IMR-90 (cell line): ENCODE measurements at regions not wholly inside any gene's neighbourhood (a gene's known extent, or its start where the extent isn't known, plus 50 kb on each side); places are given as distances from the start of the nearest gene placed in this dataset.

Source experiments
- ATAC-seq: fragments of 200-7000 bp; cut with Tn5 transposase; 2 replicates; pipeline ENCODE4 v1.9.1; 2020; ENCODE audit warnings: low read depth, mild to moderate bottlenecking, moderate library complexity
- BruUV-seq: library from RNA; stranded (reverse); fragments of 400-500 nt; replicated peaks from 2 replicates; lab custom pipeline; 2021; lab: Mats Ljungman, UMichigan
- CTCF ChIA-PET: fragments of 300-600 bp; formaldehyde crosslinking; extraction: SDS; loops from one replicate; lab custom pipeline; 2021; ENCODE audit warnings: antibody characterized with exemption; lab: Yijun Ruan, JAX
- POLR2A ChIA-PET: fragments of 300-600 bp; sonication (Branson Sonifier 250); formaldehyde crosslinking; loops from one replicate; lab custom pipeline; 2022; ENCODE audit warnings: antibody characterized with exemption; ENCODE audit not compliant: unreplicated experiment; lab: Charles Lee
- DNase-seq: peaks from one replicate; pipeline ENCODE4 v3.0.0; 2013
- H2AFZ ChIP-seq: replicated peaks from 2 replicates; pipeline ENCODE3; 2013; ENCODE audit warnings: low read length, mild to moderate bottlenecking; ENCODE audit not compliant: poor library complexity
- H2AK5ac ChIP-seq: 2 replicates; pipeline ENCODE4 v1.6.1; 2013; ENCODE audit warnings: low read depth, low read length, inconsistent platforms
- H2AK9ac ChIP-seq: replicated peaks from 2 replicates; pipeline ENCODE3; 2013; ENCODE audit warnings: mild to moderate bottlenecking, low read depth, low read length, moderate library complexity; ENCODE audit not compliant: poor library complexity
- H2BK120ac ChIP-seq: 2 replicates; pipeline ENCODE4 v1.6.1; 2013; ENCODE audit warnings: low read depth, low read length, inconsistent platforms
- H2BK15ac ChIP-seq: 3 replicates; pipeline ENCODE4 v1.6.1; 2013; ENCODE audit warnings: low read depth, low read length, inconsistent platforms
- H2BK20ac ChIP-seq: 2 replicates; pipeline ENCODE4 v1.6.1; 2013; ENCODE audit warnings: low read depth, mild to moderate bottlenecking, inconsistent platforms, low read length, moderate library complexity
- H2BK5ac ChIP-seq: 2 replicates; pipeline ENCODE4 v1.6.1; 2013; ENCODE audit warnings: mild to moderate bottlenecking, low read depth, low read length, inconsistent platforms; ENCODE audit not compliant: poor library complexity, severe bottlenecking
- H3K14ac ChIP-seq: replicated peaks from 2 replicates; pipeline ENCODE4 v1.6.1; 2013; ENCODE audit warnings: low read depth, low read length, inconsistent platforms
- H3K18ac ChIP-seq: 2 replicates; pipeline ENCODE4 v1.6.1; 2013; ENCODE audit warnings: low read depth, low read length, control low read depth
- H3K23ac ChIP-seq: 2 replicates; pipeline ENCODE4 v1.6.1; 2013; ENCODE audit warnings: low read depth, low read length, inconsistent platforms
- H3K27ac ChIP-seq: 2 replicates; pipeline ENCODE4 v1.5.1; 2013; ENCODE audit warnings: mild to moderate bottlenecking, control low read depth, low read length; ENCODE audit not compliant: insufficient read depth
- H3K27me3 ChIP-seq: 2 replicates; pipeline ENCODE4 v1.6.1; 2013; ENCODE audit warnings: low read length; ENCODE audit not compliant: control insufficient read depth, insufficient read depth
- H3K36me3 ChIP-seq: 2 replicates; pipeline ENCODE4 v1.6.1; 2013; ENCODE audit warnings: low read length, mixed read lengths; ENCODE audit not compliant: control insufficient read depth, insufficient read depth
- H3K4ac ChIP-seq: 2 replicates; pipeline ENCODE4 v1.6.1; 2013; ENCODE audit warnings: low read depth, low read length, inconsistent platforms
- H3K4me1 ChIP-seq: 2 replicates; pipeline ENCODE4 v1.6.1; 2013; ENCODE audit warnings: low read length, mixed read lengths; ENCODE audit not compliant: control insufficient read depth, insufficient read depth
- H3K4me2 ChIP-seq: 2 replicates; pipeline ENCODE4 v1.6.1; 2013; ENCODE audit warnings: low read depth, mild to moderate bottlenecking, control low read depth, low read length, moderate library complexity
- H3K4me3 ChIP-seq: 2 replicates; pipeline ENCODE4 v1.5.1; 2013; ENCODE audit warnings: low read depth, mild to moderate bottlenecking, control low read depth, low read length, moderate library complexity; ENCODE audit not compliant: insufficient read depth
- H3K56ac ChIP-seq: 2 replicates; pipeline ENCODE4 v1.6.1; 2013; ENCODE audit warnings: low read length, inconsistent platforms; ENCODE audit not compliant: insufficient read depth; ENCODE audit errors: extremely low read depth
- H3K79me1 ChIP-seq, 2 experiments: 2 replicates each; pipeline ENCODE4 v1.6.1; 2013; ENCODE audit warnings: low read length in 2 of 2, inconsistent platforms in 1 of 2, low read depth in 1 of 2
- H3K9ac ChIP-seq: 2 replicates; pipeline ENCODE4 v1.6.1; 2013; ENCODE audit warnings: low read depth, low read length, control low read depth
- H3K9me1 ChIP-seq: 2 replicates; pipeline ENCODE4 v1.6.1; 2013; ENCODE audit warnings: low read length, inconsistent platforms; ENCODE audit not compliant: insufficient read depth
- H3K9me3 ChIP-seq: 2 replicates; pipeline ENCODE4 v1.6.1; 2013; ENCODE audit warnings: low read length; ENCODE audit not compliant: control insufficient read depth, insufficient read depth
- H4K20me1 ChIP-seq: 2 replicates; pipeline ENCODE4 v1.6.1; 2013; ENCODE audit warnings: low read length, inconsistent platforms; ENCODE audit not compliant: insufficient read depth
- H4K5ac ChIP-seq: 2 replicates; pipeline ENCODE4 v1.6.1; 2013; ENCODE audit warnings: mild to moderate bottlenecking, low read depth, low read length, control low read depth
- H4K8ac ChIP-seq, 2 experiments: 2 replicates each; pipeline ENCODE4 v1.6.1; 2013; ENCODE audit warnings: low read depth in 2 of 2, low read length in 2 of 2, control low read depth in 1 of 2, inconsistent platforms in 1 of 2
- H4K91ac ChIP-seq: 2 replicates; pipeline ENCODE4 v1.6.1; 2013; ENCODE audit warnings: low read depth, low read length, inconsistent platforms; ENCODE audit not compliant: insufficient read depth
- BHLHE40 ChIP-seq: fragments of 150-350 bp; IDR thresholded peaks from 2 replicates; pipeline ENCODE4 v1.6.1; 2016; ENCODE audit warnings: mild to moderate bottlenecking, low read depth, low read length
- CEBPB ChIP-seq: IDR thresholded peaks from 2 replicates; pipeline ENCODE4 v1.6.1; 2012; ENCODE audit warnings: low read depth, low read length, improper control_type of control experiment
- CHD1 ChIP-seq: IDR thresholded peaks from 2 replicates; pipeline ENCODE4 v1.6.1; 2012; ENCODE audit warnings: low read depth, low read length, improper control_type of control experiment
- CTCF ChIP-seq: conservative IDR thresholded peaks from 2 replicates; pipeline ENCODE4 v1.5.1; 2012; ENCODE audit warnings: mild to moderate bottlenecking, low read depth, low read length, improper control_type of control experiment
- FOS ChIP-seq: fragments of 150-350 bp; IDR thresholded peaks from 2 replicates; pipeline ENCODE4 v1.6.1; 2016; ENCODE audit warnings: low read depth, low read length
- MAFK ChIP-seq: IDR thresholded peaks from 2 replicates; pipeline ENCODE4 v1.6.1; 2012; ENCODE audit warnings: low read depth, low read length, improper control_type of control experiment
- MAZ ChIP-seq: IDR thresholded peaks from 2 replicates; pipeline ENCODE4 v1.6.1; 2012; ENCODE audit warnings: low read depth, mild to moderate bottlenecking, low read length, improper control_type of control experiment, moderate library complexity, borderline replicate concordance
- MXI1 ChIP-seq: IDR thresholded peaks from 2 replicates; pipeline ENCODE4 v1.6.1; 2012; ENCODE audit warnings: low read depth, mild to moderate bottlenecking, low read length, moderate library complexity, borderline replicate concordance
- NFE2L2 ChIP-seq: fragments of 150-350 bp; IDR thresholded peaks from 2 replicates; pipeline ENCODE4 v1.6.1; 2016; ENCODE audit warnings: low read depth, mild to moderate bottlenecking, low read length
- POLR2A ChIP-seq: IDR thresholded peaks from 2 replicates; pipeline ENCODE4 v1.6.1; 2012; ENCODE audit warnings: mild to moderate bottlenecking, low read depth, low read length
- RAD21 ChIP-seq: IDR thresholded peaks from 2 replicates; pipeline ENCODE4 v1.6.1; 2012; ENCODE audit warnings: low read length, improper control_type of control experiment
- RCOR1 ChIP-seq: IDR thresholded peaks from 2 replicates; pipeline ENCODE4 v1.6.1; 2012; ENCODE audit warnings: mild to moderate bottlenecking, low read length, improper control_type of control experiment; ENCODE audit not compliant: insufficient replicate concordance
- RFX5 ChIP-seq: IDR thresholded peaks from 2 replicates; pipeline ENCODE4 v1.8.0; 2012; ENCODE audit warnings: low read depth, mild to moderate bottlenecking, low read length, moderate library complexity
- SMC3 ChIP-seq: fragments of 150-350 bp; IDR thresholded peaks from 2 replicates; pipeline ENCODE4 v1.6.1; 2016; ENCODE audit warnings: low read depth, mild to moderate bottlenecking, antibody characterized with exemption, low read length, moderate library complexity
- WGBS, 2 experiments: methylation state at CpG; one replicate each; pipeline versions ENCODE4 v1.1.5 to v1.1.7; 2013; ENCODE audit warnings: missing lambda C conversion rate in 2 of 2; ENCODE audit not compliant: insufficient read length in 1 of 2; ENCODE audit errors: extremely low coverage in 2 of 2; 5-methylcytosine and 5-hydroxymethylcytosine counted together
- dilution Hi-C: fragments of 300-500 bp; cut with HindIII; formaldehyde crosslinking; loops from one replicate; pipeline ENCODE4 v1.14.3; 2018; ENCODE audit warnings: low sequenced_read_pairs; ENCODE audit not compliant: unreplicated experiment
- in situ Hi-C: fragments of 300-500 bp; cut with MboI; formaldehyde crosslinking; loops from 3 replicates; pipeline ENCODE4 v1.14.3; 2019; ENCODE audit warnings: low sequenced_read_pairs, inconsistent platforms, mixed read lengths
- intact Hi-C: fragments of 100-400 bp; cut with micrococcal nuclease; formaldehyde crosslinking; loops from 2 replicates; pipeline ENCODE4 v1.10.0; 2022
- TF ChIP-seq, protein P1 (sequence below): fragments of 150-350 bp; IDR thresholded peaks from 2 replicates; pipeline ENCODE4 v1.6.1; 2016; ENCODE audit warnings: low read depth, mild to moderate bottlenecking, low read length, moderate library complexity, borderline replicate concordance
- TF ChIP-seq, protein P2 (sequence below): fragments of 150-350 bp; IDR thresholded peaks from 2 replicates; pipeline ENCODE4 v1.6.1; 2017; ENCODE audit warnings: mild to moderate bottlenecking, antibody characterized with exemption, low read length, low read depth

DNA sequence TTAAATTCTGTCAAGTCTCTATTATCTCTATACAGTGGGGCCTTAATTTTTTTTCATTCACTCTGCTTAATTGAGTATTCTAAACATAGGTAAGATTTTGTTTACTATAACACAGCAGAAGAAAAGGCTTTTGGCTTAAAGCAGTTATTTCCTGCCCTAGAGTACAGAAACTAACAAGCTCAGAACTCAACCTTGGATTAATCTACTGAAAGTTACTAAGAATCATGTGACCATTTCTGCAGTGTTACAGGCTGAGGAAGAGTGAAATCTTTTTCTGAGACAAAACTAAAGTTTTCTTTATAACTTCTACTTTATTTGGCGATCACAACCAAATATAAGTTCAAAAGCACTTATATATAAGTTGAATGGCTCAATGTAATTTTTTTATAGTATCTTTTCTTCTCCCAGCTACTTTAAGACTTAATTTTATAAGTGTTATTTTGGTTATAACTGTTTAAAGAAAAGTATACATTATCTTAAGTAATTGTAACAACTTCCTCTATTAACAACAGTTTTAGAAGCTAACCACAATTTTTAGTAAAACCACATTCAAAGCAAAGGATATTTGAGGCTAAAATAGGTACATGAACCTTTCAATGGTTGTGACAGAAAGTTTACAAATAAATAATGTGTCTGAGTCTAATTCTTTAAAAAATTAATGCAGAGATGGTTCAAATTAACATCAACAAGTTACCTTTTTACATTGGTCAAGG lies 240.6 kb upstream of the NAALADL2 start:
- H2AK9ac ChIP-seq = no peak overlapping the region
- H3K4me3 ChIP-seq = no peak overlapping the region
- no peak overlapping the region for H2AK5ac ChIP-seq
- DNase-seq = no peak
- no peaks in the 10 kb centered on the region for H4K20me1 ChIP-seq
- H4K5ac ChIP-seq = no peak overlapping the region
- 0 out of 2 replicates have a peak, but pooled peaks cover 2% of the 10 kb centered on the region for H3K4me1 ChIP-seq
- no peak for TF ChIP-seq MAZ
- no peak for TF ChIP-seq RFX5
- TF ChIP-seq FOS = no peak
- TF ChIP-seq RAD21 = no peak
- TF ChIP-seq, protein P1, sequence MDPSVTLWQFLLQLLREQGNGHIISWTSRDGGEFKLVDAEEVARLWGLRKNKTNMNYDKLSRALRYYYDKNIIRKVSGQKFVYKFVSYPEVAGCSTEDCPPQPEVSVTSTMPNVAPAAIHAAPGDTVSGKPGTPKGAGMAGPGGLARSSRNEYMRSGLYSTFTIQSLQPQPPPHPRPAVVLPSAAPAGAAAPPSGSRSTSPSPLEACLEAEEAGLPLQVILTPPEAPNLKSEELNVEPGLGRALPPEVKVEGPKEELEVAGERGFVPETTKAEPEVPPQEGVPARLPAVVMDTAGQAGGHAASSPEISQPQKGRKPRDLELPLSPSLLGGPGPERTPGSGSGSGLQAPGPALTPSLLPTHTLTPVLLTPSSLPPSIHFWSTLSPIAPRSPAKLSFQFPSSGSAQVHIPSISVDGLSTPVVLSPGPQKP = no peak
- no peak for TF ChIP-seq CTCF
- no peak for TF ChIP-seq CHD1
- TF ChIP-seq MAFK = no peak
- TF ChIP-seq NFE2L2 = no peak
- TF ChIP-seq, protein P2, sequence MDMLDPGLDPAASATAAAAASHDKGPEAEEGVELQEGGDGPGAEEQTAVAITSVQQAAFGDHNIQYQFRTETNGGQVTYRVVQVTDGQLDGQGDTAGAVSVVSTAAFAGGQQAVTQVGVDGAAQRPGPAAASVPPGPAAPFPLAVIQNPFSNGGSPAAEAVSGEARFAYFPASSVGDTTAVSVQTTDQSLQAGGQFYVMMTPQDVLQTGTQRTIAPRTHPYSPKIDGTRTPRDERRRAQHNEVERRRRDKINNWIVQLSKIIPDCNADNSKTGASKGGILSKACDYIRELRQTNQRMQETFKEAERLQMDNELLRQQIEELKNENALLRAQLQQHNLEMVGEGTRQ = no peak
- no peak for TF ChIP-seq SMC3
- no peak for TF ChIP-seq POLR2A
- TF ChIP-seq MXI1 = no peak
- TF ChIP-seq CEBPB = no peak
- TF ChIP-seq BHLHE40 = no peak
- TF ChIP-seq RCOR1 = no peak
- H3K9me1 ChIP-seq = no peaks in the 10 kb centered on the region
- H3K4me2 ChIP-seq = no peak overlapping the region
- WGBS, 2 experiments = no CpG with 5 or more reads among the region's 1 CpG
- dilution Hi-C loops (no loop called here), in situ Hi-C loops (no loop called here), intact Hi-C loops (no loop called here)
- no peak overlapping the region for H2BK5ac ChIP-seq
- CTCF ChIA-PET = no interaction called here
- no peaks in the 10 kb centered on the region for H3K36me3 ChIP-seq
- H3K27ac ChIP-seq = no peak overlapping the region
- H4K8ac ChIP-seq = no peak overlapping the region; a peak in 1 of 4 replicates
- peak; percentile 35; the same call in 1 of the 2 replicates for ATAC-seq
- H2AFZ ChIP-seq = no peak overlapping the region
- no peaks in the 10 kb centered on the region for H3K79me1 ChIP-seq
- no peak overlapping the region for H3K14ac ChIP-seq
- no peak overlapping the region for H3K4ac ChIP-seq
- no peak overlapping the region for H2BK20ac ChIP-seq
- H3K56ac ChIP-seq = no peak overlapping the region
- H4K91ac ChIP-seq = no peak overlapping the region
- H2BK15ac ChIP-seq = no peak overlapping the region
- H3K23ac ChIP-seq = no peak overlapping the region
- BruUV-seq = no TSS peak
- H3K9ac ChIP-seq = no peak overlapping the region
- H3K9me3 ChIP-seq = no peaks in the 10 kb centered on the region
- POLR2A ChIA-PET = no interaction called here
- no peak overlapping the region for H2BK120ac ChIP-seq
- no peak overlapping the region for H3K18ac ChIP-seq
- H3K27me3 ChIP-seq = no peaks in the 10 kb centered on the region
